HG02943 (cell line): ENCODE measurements at regions not wholly inside any gene's neighbourhood (a gene's known extent, or its start where the extent isn't known, plus 50 kb on each side); places are given as distances from the start of the nearest gene placed in this dataset.
"Not testable (repeated sequence)": the region's sequence is repeated elsewhere in the genome, so short reads cannot be mapped to it uniquely, and the experiment has no call there.

Source experiments
- ATAC-seq: cut with Tn5 transposase; IDR thresholded peaks from one replicate; pipeline ENCODE4 v1.9.1; 2021; ENCODE audit warnings: mild to moderate bottlenecking, low read depth, moderate library complexity; ENCODE audit not compliant: unreplicated experiment

DNA sequence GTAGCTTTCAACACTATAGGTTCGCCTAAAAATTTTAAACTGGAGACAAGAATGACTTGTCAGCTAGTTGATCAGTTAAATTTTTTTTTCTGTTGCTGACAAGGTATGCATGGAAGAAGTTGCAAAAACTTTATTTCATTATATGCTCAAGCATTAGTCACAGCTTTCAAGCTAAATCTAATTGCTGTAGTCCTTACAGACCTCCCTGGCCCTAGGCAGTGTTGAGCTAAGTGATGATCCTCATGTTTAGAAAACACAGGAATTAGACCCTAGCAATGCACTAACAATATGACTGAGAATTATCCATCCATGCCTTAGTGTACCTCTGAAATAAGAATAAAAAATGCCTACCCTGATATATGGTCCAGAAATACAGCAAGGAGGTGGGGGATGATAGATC is 253.4 kb downstream of the SP3 start:
- ATAC-seq = no peak

DNA sequence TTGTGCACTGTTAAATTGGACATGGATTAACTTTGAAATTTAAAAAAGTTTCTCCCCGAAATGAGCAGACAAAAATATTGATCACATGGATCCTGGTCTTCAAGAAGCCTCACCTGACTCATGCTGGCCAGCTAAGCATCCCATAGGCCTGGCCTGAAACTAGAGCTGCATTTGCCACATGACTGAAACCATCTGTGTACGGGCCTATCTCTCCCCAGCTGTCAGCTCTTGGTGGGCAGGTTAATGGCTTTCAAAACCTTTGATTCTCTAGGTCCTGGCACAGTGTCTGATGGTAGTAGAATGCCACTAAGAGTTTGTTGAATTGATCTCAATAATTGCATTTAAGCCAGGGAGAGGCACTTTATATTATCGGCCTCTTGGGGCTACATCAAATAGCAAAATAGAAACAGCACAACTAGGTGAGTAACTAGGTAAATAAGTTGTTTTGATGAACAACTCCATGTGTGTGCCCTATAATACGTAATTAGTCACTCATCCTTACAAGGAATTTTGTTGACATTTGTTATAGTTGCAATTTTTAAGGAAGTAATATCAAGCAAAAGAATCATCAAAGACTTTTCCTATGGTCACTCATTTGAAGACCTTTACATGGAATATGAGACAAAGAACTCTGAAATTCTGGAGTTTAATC is 251.1 kb downstream of the SP3 start:
- no peak for ATAC-seq

DNA sequence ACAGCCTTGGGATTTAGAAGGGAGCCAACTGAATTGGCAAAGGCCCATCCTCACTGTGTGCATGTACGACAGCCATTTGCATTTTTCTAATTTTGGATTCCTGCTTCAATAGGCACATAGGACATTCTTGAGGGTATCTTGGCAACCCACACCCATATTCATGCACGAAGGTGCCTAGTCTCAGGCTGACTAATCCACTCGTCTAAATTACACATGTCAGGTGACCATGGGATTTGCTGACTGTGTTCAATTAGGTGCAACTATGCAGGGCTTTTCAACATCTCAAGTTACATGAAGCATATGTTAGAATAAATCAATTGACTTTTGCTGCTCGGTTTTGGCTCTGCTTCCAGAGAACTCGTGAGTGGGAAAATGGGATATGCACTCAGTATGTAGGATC is 249.7 kb downstream of the SP3 start:
- no peak for ATAC-seq

DNA sequence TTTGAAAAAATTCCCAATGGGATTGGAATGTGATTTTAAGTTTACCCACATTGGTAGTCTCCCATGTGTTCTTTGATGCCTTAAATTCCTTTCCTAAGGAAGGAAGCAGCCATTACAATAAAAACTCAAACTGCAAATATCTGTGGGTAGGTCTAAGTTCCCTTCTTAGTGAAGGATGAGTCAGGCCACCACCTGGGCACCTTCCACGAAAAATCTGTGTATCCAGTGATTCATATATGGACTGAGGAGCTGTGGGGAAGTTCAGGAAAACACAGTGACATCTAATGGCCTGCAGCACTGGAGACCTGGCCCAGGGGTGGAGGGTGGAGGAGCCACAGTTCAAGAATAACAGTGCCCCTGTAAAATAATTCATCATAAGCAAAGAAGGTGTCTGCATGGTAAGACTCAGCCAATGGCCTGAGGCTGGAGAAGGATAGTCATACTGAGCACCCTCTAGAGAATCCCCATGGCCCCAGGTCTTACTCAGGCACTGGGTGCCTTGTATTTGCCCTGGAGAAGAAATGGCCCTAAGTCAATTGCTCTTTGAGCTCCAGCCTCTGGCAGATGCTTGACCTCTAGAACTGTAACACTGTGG is 248.6 kb downstream of the SP3 start:
- no peak for ATAC-seq

DNA sequence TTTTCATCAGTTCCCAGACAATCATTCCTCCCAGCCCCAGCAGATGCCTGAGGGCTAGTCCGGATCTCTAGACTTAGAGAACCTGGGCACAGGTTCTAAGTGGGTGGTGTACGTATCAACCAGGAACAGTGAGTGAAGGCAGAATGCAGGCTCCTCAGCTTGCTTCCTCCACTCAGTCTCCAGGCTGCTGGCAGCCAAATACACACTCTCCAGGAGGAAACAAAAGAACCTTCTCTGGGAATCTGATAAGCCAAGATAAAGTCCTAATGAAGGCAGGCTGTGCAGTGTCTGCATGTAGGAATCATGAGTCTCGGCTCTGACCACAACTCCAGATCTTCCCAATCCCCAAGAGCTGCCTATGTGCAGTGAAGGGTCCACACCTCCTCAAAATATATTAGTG is 245.7 kb downstream of the SP3 start:
- no peak for ATAC-seq

DNA sequence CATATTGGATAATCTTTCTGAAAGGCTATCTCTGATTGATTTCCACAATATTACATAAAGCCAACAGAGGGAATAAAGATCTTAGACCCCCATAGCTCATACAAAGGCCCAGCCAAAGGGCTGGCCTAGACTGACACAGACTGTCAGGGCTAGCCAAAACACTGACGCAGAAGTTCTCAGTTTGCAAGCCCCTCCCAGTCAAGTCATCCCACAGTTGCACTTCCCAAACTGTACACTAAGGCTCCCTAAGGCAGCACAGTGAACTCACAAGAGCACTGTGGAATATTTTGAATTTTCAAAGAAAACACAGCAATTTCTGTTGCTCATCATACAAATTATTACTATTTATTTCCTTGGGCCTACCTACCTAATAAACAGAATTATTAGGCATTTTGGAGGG is 244.9 kb downstream of the SP3 start:
- no peak for ATAC-seq

DNA sequence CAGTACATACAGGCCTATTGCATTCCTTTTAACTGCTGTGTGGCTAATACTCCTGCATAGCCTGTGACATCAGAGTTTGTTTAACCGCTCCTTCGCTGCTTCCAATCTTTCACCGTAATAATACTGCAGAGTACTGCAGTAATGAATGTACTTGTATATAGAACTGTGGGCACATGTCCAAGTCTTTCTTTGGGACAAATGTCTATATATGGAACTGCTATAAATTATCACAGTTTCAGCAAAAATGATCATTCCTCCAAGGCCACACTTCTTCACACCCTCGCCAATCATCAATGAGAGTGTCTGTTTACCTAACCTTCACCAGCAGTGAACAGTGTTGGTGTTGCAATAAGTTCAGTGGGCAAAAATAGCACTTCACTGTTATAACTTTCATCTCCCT is 230.4 kb downstream of the SP3 start:
- no peak for ATAC-seq

DNA sequence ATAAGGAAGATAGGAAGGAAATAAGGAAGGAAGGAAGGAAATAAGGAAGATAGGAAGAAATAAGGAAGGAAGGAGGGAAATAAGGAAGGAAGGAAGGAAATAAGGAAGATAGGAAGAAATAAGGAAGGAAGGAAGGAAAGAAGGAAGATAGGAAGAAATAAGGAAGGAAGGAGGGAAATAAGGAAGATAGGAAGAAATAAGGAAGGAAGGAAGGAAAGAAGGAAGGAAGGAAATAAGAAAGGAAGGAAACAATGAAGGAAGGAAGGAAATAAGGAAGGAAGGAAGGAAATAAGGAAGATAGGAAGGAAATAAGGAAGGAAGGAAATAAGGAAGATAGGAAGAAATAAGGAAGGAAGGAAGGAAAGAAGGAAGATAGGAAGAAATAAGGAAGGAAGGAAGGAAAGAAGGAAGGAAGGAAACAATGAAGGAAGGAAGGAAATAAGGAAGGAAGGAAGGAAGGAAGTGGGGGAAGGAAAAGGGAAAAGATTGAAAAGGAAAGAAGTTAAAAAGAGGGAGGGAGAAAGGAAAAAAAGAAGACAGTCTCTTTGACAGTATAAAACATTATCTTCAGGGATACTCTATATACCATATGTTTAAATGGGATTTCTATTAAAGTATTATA is 227.1 kb downstream of the SP3 start:
- not testable (repeated sequence) for ATAC-seq

DNA sequence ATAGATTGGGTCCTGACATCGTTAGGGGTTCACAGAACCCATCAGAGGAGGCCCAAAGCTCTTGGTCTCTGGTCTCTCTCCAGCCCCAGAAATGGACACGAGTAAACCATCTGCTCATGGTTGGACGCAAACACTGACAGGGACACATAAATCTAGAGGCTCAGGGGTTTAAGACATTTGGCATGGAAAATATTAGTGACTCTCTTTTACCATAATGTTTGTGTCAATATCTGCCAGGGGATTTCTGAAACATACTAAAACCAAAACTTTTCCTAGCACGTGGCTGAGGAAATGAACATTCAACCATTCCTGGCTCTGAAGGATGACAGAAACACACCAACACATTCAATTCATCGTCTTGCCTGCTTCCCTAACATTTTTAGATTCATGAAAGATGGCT is 226.2 kb downstream of the SP3 start:
- ATAC-seq = no peak

DNA sequence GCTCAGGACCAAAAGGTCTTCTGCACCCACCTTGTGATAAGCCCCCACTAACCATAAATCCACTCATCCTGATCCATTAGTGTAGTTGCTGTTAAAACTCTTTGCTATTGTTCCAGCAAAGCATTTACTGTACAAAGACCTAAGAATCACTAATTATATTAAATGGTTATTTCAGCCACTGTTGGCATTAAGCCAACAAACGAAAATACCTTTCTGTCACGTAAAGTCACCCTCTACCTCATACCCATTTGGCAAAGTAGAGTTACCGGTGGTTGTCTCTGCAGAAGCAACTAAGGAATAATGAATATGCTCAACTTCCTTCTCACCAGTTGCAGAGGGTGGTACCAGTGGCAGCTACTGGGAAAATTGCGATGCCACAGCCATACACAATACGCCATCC is 224.5 kb downstream of the SP3 start:
- no peak for ATAC-seq

DNA sequence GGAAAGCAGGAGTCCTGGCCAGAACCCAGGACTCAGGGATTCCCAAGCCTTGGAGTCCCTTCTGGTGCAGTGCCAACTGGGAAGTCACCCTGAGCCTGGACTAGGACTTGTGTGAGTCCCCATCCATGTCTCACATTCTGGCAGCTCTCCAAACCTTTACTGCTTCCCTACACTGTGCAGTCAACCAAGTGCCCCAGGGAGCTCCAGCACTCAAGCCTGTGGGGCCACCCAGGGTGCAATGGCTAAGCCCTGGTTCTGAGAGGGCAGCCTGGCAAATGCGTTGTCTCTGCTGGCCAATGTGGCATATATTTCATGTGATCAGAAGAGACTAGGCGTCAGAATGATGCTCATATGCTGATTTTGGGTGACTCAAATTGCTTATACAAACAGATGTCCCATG is 223.4 kb downstream of the SP3 start:
- ATAC-seq = no peak

DNA sequence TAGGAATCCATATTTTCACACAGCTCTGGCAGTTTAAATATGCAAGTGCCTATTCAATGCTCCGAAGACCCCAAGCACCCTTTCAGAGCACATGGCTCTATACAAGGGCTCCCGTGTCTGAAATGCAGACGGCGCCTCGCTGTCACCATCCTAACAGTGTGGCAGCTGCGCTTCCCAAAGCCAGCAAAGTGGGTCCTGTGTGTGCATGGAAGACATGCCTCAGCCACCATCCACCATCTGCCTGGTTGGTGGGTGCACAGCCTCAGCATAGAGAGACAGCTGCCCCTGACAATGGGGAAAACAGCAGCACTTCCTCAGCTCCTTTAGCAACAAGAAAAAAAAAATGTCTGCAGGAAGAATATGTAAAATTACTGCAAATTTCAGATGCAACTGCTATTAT is 218.1 kb downstream of the SP3 start:
- no peak for ATAC-seq

DNA sequence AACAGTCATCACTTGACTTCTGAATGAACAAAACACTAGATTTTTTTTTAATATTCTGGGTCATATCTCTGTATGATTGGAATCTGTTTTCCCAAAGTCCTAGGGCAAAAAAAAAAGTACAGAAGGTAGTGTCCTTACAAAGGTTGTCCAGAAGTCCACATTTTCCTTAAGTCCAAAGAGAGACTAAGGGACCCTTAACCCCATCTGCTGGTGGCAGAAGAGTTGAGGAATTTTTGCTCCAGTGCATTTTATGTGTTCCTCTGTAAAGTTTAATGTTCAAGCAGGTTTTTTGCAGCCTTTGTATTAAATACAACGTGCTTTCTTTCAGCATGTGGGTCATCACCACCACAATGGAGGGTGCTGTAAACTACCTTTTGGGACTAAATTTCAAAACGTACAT is 215.9 kb downstream of the SP3 start:
- no peak for ATAC-seq

DNA sequence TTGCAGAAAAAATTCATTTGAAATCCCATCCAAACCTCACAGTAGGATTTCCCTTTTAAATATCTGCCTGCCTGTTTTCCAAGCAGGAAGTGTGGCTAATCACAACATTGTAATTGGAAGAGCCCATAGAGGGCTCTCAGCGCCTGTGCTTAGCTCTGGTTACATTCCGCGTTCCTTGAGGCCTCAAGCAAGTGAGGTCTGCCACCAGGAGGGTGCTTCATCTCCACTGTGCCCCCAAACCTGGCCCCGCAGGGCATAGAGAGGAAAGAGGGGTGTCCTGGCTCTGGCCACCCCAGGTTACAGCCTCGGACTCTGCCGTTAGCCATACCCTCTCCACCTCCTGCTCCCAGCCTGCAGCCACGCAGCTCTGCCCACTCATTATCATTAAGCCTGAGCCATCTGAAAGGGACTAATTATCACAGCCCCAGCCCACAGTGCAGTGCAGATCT is 214.8 kb downstream of the SP3 start:
- no peak for ATAC-seq

DNA sequence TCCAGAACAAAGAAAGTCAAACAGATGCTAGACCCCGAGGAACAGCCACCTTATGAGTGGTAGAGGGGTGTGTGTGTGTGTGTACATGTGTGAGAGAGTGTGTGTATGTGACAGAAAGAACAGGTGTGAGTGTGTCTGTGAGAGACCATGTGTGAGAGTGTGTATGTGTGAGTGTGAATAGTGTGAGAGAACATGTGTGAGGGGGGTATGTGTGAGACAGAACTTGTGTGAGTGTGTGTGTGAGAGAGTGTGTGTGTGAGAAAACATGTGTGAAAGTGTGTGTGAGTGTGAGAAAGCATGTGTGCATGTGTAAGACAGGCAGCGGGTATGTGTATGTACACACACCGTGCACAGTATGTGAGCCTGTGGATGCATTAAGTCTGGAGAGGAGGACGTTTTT is 214.3 kb downstream of the SP3 start:
- no peak for ATAC-seq

DNA sequence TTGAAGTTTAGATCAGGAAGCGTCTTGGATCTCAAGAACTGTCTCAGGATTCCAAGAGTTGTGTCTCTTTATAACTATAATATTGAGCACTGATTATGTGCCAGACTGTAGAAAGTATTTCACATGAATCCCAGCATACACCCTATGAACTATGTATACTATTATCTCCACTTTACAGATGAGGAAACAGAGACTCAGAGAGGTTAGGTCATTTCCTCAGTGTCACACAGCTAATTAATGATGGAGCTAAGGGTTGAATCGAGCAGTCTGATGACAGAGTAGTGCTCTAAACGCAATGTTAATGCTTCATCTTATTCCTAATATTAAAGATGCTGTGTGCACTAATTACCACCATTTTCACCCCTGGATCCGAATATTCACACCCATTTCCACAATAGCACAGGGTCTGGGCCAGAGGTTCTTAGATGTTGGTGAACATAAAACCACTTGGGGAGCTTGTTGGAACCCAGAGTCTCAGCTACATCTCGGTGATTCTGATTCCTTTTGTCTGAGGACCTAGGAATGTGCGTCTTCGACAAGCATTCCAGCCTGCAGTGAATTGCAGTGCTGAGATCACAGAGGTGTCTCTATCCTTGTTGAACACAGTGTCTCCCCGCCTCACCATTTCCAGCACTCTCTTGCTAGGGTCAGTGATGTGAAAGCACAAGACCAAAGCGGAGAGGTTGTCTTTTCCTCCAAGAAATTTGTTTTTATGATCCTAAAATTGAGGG is 213.8 kb downstream of the SP3 start:
- no peak for ATAC-seq

DNA sequence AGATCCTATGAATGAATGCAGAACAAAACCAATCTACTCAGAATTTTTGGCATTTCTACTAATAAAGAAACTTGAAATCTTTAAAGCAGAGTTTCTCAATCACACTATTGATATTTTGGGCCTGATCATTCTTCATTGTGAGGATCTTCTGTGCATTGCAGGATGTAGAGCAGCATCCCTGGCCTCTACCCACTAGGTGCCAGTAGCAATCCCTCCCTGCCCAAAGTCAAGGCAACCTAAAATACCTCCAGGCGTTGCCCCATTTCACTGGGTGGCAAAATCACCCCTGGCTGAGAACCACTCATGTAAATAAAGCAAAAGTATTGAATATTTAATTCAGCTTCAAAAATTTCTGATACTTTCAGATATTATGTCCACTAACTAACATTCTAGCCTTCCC is 213.0 kb downstream of the SP3 start:
- no peak for ATAC-seq

DNA sequence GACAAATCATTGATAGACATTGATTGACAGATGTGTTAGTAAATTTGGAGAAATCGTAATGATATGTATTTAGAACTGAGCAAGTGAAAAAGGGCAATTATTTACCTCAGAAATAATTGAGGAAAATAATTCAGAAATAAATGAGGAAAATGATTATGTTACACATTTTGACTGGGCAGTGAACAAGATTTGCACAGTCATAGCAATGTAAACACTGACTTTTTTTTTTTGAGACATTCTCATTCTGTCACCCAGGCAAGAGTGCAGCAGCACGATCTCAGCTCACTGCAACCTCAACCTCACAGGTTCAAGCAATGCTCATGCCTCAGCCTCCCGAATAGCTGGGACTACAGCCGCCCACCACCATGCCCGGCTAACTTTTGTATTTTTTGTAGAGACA is 211.7 kb downstream of the SP3 start:
- no peak for ATAC-seq

DNA sequence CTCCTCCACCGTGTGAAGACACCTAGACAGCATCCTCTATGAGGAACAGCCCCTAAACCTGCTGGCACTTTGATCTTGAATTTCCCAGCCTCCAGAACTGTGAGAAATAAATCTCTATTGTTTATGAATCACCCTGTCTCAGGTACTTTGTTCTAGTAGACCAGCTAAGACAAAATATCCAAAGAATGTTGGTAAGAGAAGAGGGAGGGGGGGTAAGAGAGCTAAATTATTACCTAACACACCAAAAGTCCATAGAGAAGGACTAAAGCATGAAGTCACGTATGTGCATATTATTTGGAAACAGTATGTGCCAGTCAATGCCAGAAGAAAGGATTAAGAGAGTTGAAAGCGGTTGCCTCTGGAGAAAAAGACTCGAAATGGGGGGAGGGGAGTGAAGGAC is 211.0 kb downstream of the SP3 start:
- ATAC-seq = no peak

DNA sequence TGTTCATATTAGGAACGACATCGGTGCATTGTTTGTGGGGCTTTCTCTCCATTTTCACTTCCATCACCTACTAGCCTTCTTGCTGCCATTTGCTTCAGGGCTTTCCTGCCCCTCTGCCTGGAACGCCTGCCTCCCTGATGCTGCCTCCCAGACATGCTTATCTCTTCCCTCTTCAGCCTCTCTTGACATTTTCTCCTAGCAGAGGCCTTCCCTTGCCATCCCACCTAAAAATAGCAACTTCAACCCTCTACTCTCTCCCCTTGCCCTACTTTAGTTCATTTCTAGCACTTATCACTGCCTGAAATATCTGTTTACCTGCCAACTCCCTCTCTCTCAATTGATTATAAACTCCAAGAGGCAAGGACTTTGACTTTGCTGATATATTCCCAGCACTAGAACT is 210.3 kb downstream of the SP3 start:
- ATAC-seq = no peak

DNA sequence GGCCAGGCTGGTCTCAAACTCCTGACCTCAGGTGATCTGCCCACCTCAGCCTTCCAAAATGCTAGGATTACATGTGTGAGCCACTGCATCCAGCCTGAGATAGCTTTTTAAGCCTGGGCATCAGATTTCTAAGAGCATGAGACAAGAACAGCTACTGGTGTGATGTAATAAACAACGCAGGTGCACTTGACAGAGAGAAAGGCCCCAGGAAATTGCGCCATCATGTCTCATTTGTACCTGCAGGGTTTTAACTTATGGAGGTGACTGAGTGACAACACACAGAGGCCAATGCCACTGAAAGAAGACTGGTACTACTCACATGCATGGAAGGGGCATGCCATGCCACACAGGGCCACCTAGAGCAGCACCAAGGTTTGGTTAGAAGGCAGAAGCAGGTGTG is 209.4 kb downstream of the SP3 start:
- ATAC-seq = no peak

DNA sequence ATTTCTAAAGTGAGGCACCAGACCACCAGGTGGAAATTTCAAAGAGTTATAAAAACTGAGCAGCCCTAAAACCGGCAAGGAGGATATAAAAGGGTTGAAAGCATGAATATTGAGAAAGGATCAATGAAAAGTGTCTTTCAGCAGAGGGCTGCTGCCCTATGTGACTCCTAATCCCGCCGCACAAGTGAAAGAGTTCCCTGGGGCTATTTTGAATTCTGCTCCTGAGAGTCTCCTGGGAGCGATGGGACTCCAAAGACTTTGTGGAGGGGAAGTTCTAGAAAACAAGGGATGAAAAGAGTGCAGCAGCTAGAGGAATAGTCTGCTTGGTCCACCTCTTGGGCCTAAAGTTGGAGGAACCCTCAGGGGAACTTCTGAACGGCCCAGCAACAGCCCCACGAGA is 205.2 kb downstream of the SP3 start:
- no peak for ATAC-seq
